ENCODE measurements at regions not wholly inside any gene's neighbourhood (a gene's known extent, or its start where the extent isn't known, plus 50 kb on each side); places are given as distances from the start of the nearest gene placed in this dataset.

GRCh38 chr5:76030343-76030742 lies 52.8 kb upstream of the SV2C start:
- 82% methylated on average over 3 to 4 of the region's 5 CpGs for WGBS, 2 experiments (ENCODE audit: insufficient coverage in 2 of 2)

GRCh38 chr5:76029739-76030138 lies 53.4 kb upstream of the SV2C start:
- H3K27ac ChIP-seq (ENCODE audit: low read depth, low read length, severe bottlenecking): no peak overlapping the region
- H3K36me3 ChIP-seq (ENCODE audit: control insufficient read depth, insufficient read depth, low read length): no peaks in the 10 kb centered on the region

More at GRCh38 chr5:76030343-76030742, 52.8 kb upstream of the SV2C start:
- no peaks in the 10 kb centered on the region for H3K9me3 ChIP-seq (ENCODE audit: control insufficient read depth, low read length)
- H3K4me3 ChIP-seq (ENCODE audit: extremely low read depth, insufficient read depth, low read length, poor library complexity, severe bottlenecking): no peak overlapping the region
- H3K36me3 ChIP-seq (ENCODE audit: control insufficient read depth, insufficient read depth, low read length): no peaks in the 10 kb centered on the region
- no peak overlapping the region for H3K27ac ChIP-seq (ENCODE audit: low read depth, low read length, severe bottlenecking)
- H3K4me1 ChIP-seq (ENCODE audit: control insufficient read depth, insufficient read depth, low read length, poor library complexity, severe bottlenecking): no peaks in the 10 kb centered on the region

DNA sequence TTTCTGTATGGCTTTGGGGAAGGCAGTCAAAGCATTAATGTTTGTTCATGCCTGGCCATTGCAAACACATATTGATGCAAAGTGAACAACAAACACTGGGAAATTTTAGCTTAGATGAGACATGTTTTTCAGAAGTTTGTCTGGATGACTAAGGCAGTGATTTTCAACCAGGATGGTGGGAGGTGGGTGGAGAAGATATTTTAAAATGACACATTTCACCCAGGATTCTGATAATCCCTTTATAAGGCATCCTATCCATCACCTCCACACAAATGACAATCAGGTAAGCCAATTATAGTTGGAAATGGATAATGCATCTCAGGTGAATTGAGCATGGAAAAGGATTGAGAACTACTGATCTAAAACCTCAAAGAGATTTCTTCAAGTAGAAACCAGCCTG lies 57.4 kb upstream of the SV2C start:
- Histone ChIP-seq H3K27ac (ENCODE audit: low read depth, low read length, severe bottlenecking) (no peak overlapping the region), H3K4me3 (ENCODE audit: extremely low read depth, insufficient read depth, low read length, poor library complexity, severe bottlenecking) (no peak overlapping the region), H3K36me3 (ENCODE audit: control insufficient read depth, insufficient read depth, low read length) (no peaks in the 10 kb centered on the region), H3K4me1 (ENCODE audit: control insufficient read depth, insufficient read depth, low read length, poor library complexity, severe bottlenecking) (no peaks in the 10 kb centered on the region), H3K9me3 (ENCODE audit: control insufficient read depth, low read length) (no peaks in the 10 kb centered on the region)

More at GRCh38 chr5:76029739-76030138, 53.4 kb upstream of the SV2C start:
- no peak overlapping the region for H3K4me3 ChIP-seq (ENCODE audit: extremely low read depth, insufficient read depth, low read length, poor library complexity, severe bottlenecking)
- 85 to 100% methylated on average over 2 to 4 of the region's 5 CpGs for WGBS, 2 experiments (ENCODE audit: insufficient coverage in 2 of 2)
- H3K9me3 ChIP-seq (ENCODE audit: control insufficient read depth, low read length): no peaks in the 10 kb centered on the region
- no peaks in the 10 kb centered on the region for H3K4me1 ChIP-seq (ENCODE audit: control insufficient read depth, insufficient read depth, low read length, poor library complexity, severe bottlenecking)

- H3K4me1 ChIP-seq (ENCODE audit: control insufficient read depth, insufficient read depth, low read length, poor library complexity, severe bottlenecking): no peaks in the 10 kb centered on the region
- 67% methylated on average over 1 of the region's 2 CpGs; no CpG with 5 or more reads in 1 of the 2 experiments for WGBS, 2 experiments (ENCODE audit: insufficient coverage in 2 of 2)
- H3K4me3 ChIP-seq (ENCODE audit: extremely low read depth, insufficient read depth, low read length, poor library complexity, severe bottlenecking): no peak overlapping the region
- H3K36me3 ChIP-seq (ENCODE audit: control insufficient read depth, insufficient read depth, low read length): no peaks in the 10 kb centered on the region
- no peaks in the 10 kb centered on the region for H3K9me3 ChIP-seq (ENCODE audit: control insufficient read depth, low read length)
- no peak overlapping the region for H3K27ac ChIP-seq (ENCODE audit: low read depth, low read length, severe bottlenecking)
These were observed 58.1 kb upstream of the SV2C start for GRCh38 chr5:76025069-76025468.

GRCh38 chr5:76022611-76023010 lies 60.6 kb upstream of the SV2C start:
- Histone ChIP-seq H3K27ac (ENCODE audit: low read depth, low read length, severe bottlenecking) (no peak overlapping the region), H3K4me3 (ENCODE audit: extremely low read depth, insufficient read depth, low read length, poor library complexity, severe bottlenecking) (no peak overlapping the region), H3K9me3 (ENCODE audit: control insufficient read depth, low read length) (no peaks in the 10 kb centered on the region), H3K36me3 (ENCODE audit: control insufficient read depth, insufficient read depth, low read length) (no peaks in the 10 kb centered on the region), H3K4me1 (ENCODE audit: control insufficient read depth, insufficient read depth, low read length, poor library complexity, severe bottlenecking) (no peaks in the 10 kb centered on the region)
- no CpG with 5 or more reads among the region's 4 CpGs for WGBS, 2 experiments (ENCODE audit: insufficient coverage in 2 of 2)

GRCh38 chr5:76021936-76022584 lies 61.1 kb upstream of the SV2C start:
- H3K4me1 ChIP-seq (ENCODE audit: control insufficient read depth, insufficient read depth, low read length, poor library complexity, severe bottlenecking): no peaks in the 10 kb centered on the region
- no peak overlapping the region for H3K4me3 ChIP-seq (ENCODE audit: extremely low read depth, insufficient read depth, low read length, poor library complexity, severe bottlenecking)
- no peak overlapping the region for H3K27ac ChIP-seq (ENCODE audit: low read depth, low read length, severe bottlenecking)
- no peaks in the 10 kb centered on the region for H3K9me3 ChIP-seq (ENCODE audit: control insufficient read depth, low read length)
- no peaks in the 10 kb centered on the region for H3K36me3 ChIP-seq (ENCODE audit: control insufficient read depth, insufficient read depth, low read length)
- 61 to 68% methylated on average over 3 of the region's 3 CpGs for WGBS, 2 experiments (ENCODE audit: insufficient coverage in 2 of 2)

GRCh38 chr5:76016258-76016657 lies 66.9 kb upstream of the SV2C start:
- no peak overlapping the region for H3K4me3 ChIP-seq (ENCODE audit: extremely low read depth, insufficient read depth, low read length, poor library complexity, severe bottlenecking)
- no peaks in the 10 kb centered on the region for H3K36me3 ChIP-seq (ENCODE audit: control insufficient read depth, insufficient read depth, low read length)
- H3K4me1 ChIP-seq (ENCODE audit: control insufficient read depth, insufficient read depth, low read length, poor library complexity, severe bottlenecking): no peaks in the 10 kb centered on the region
- WGBS, 2 experiments (ENCODE audit: insufficient coverage in 2 of 2): no CpG with 5 or more reads among the region's 1 CpG
- no peak overlapping the region for H3K27ac ChIP-seq (ENCODE audit: low read depth, low read length, severe bottlenecking)
- no peaks in the 10 kb centered on the region for H3K9me3 ChIP-seq (ENCODE audit: control insufficient read depth, low read length)

GRCh38 chr5:76014005-76014404 lies 69.2 kb upstream of the SV2C start:
- no peak overlapping the region for H3K4me3 ChIP-seq (ENCODE audit: extremely low read depth, insufficient read depth, low read length, poor library complexity, severe bottlenecking)
- no peaks in the 10 kb centered on the region for H3K36me3 ChIP-seq (ENCODE audit: control insufficient read depth, insufficient read depth, low read length)
- no peak overlapping the region for H3K27ac ChIP-seq (ENCODE audit: low read depth, low read length, severe bottlenecking)
- H3K4me1 ChIP-seq (ENCODE audit: control insufficient read depth, insufficient read depth, low read length, poor library complexity, severe bottlenecking): no peaks in the 10 kb centered on the region
- no peaks in the 10 kb centered on the region for H3K9me3 ChIP-seq (ENCODE audit: control insufficient read depth, low read length)

DNA sequence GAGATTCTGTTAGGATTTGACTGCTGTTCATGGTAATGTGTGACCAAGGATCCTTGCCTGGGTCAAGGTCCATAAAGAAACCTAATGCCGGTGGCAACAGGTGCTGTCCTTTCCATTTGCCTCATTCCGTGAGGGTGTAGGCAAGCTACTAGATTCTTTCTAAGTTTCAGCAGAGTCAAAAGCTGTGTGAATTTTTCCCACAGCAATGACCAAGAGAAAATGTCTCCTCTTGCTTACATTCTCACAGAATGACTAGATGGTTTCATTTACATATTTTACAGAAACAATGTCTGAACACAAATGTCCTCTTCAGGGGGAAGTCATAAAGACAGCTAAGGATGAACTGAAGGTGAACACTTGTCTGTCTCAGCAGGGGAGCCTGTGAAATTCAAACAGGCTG lies 75.3 kb upstream of the SV2C start:
- H3K4me3 ChIP-seq (ENCODE audit: extremely low read depth, insufficient read depth, low read length, poor library complexity, severe bottlenecking): no peak overlapping the region
- H3K9me3 ChIP-seq (ENCODE audit: control insufficient read depth, low read length): no peaks in the 10 kb centered on the region
- no peak overlapping the region for H3K27ac ChIP-seq (ENCODE audit: low read depth, low read length, severe bottlenecking)
- WGBS, 2 experiments (ENCODE audit: insufficient coverage in 2 of 2): 86 to 93% methylated on average over 2 of the region's 2 CpGs
- H3K4me1 ChIP-seq (ENCODE audit: control insufficient read depth, insufficient read depth, low read length, poor library complexity, severe bottlenecking): no peaks in the 10 kb centered on the region
- H3K36me3 ChIP-seq (ENCODE audit: control insufficient read depth, insufficient read depth, low read length): no peaks in the 10 kb centered on the region

GRCh38 chr5:76000582-76000981 lies 82.6 kb upstream of the SV2C start:
- no peaks in the 10 kb centered on the region for H3K9me3 ChIP-seq (ENCODE audit: control insufficient read depth, low read length)
- WGBS, 2 experiments (ENCODE audit: insufficient coverage in 2 of 2): 80 to 90% methylated on average over 3 of the region's 3 CpGs
- no peaks in the 10 kb centered on the region for H3K4me1 ChIP-seq (ENCODE audit: control insufficient read depth, insufficient read depth, low read length, poor library complexity, severe bottlenecking)
- H3K36me3 ChIP-seq (ENCODE audit: control insufficient read depth, insufficient read depth, low read length): no peaks in the 10 kb centered on the region
- no peak overlapping the region for H3K27ac ChIP-seq (ENCODE audit: low read depth, low read length, severe bottlenecking)
- H3K4me3 ChIP-seq (ENCODE audit: extremely low read depth, insufficient read depth, low read length, poor library complexity, severe bottlenecking): no peak overlapping the region

- Histone ChIP-seq H3K36me3 (ENCODE audit: control insufficient read depth, insufficient read depth, low read length) (no peaks in the 10 kb centered on the region), H3K4me3 (ENCODE audit: extremely low read depth, insufficient read depth, low read length, poor library complexity, severe bottlenecking) (no peak overlapping the region), H3K27ac (ENCODE audit: low read depth, low read length, severe bottlenecking) (no peak overlapping the region), H3K9me3 (ENCODE audit: control insufficient read depth, low read length) (no peaks in the 10 kb centered on the region), H3K4me1 (ENCODE audit: control insufficient read depth, insufficient read depth, low read length, poor library complexity, severe bottlenecking) (no peaks in the 10 kb centered on the region)
- WGBS, 2 experiments (ENCODE audit: insufficient coverage in 2 of 2): 82 to 89% methylated on average over 4 of the region's 5 CpGs
These were observed 89.3 kb upstream of the SV2C start for GRCh38 chr5:75993643-75994520.
